ENCODE measurements at regions not wholly inside any gene's neighbourhood (a gene's known extent, or its start where the extent isn't known, plus 50 kb on each side); places are given as distances from the start of the nearest gene placed in this dataset.

GRCh38 chr2:138121666-138122661 is 157.7 kb downstream of the HNMT start:
- no peak overlapping the region for H3K27ac Mint-ChIP-seq
- no peaks in the 10 kb centered on the region for H3K27me3 Mint-ChIP-seq
- H3K4me1 Mint-ChIP-seq = no peaks in the 10 kb centered on the region

GRCh38 chr2:138122891-138123290 is 158.6 kb downstream of the HNMT start:
- H3K9me3 Mint-ChIP-seq = no peaks in the 10 kb centered on the region
- no peak overlapping the region for H3K4me3 Mint-ChIP-seq
- no peaks in the 10 kb centered on the region for H3K4me1 Mint-ChIP-seq
- no peaks in the 10 kb centered on the region for H3K27me3 Mint-ChIP-seq
- H3K27ac Mint-ChIP-seq = no peak overlapping the region
- no peak for ATAC-seq
- H3K36me3 Mint-ChIP-seq = no peaks in the 10 kb centered on the region

More at GRCh38 chr2:138121666-138122661, 157.7 kb downstream of the HNMT start:
- no peak for ATAC-seq
- no peak overlapping the region for H3K4me3 Mint-ChIP-seq
- H3K36me3 Mint-ChIP-seq = no peaks in the 10 kb centered on the region
- no peaks in the 10 kb centered on the region for H3K9me3 Mint-ChIP-seq

GRCh38 chr2:138123741-138124140 is 159.5 kb downstream of the HNMT start:
- H3K27ac Mint-ChIP-seq = no peak overlapping the region
- H3K4me1 Mint-ChIP-seq = no peaks in the 10 kb centered on the region
- H3K27me3 Mint-ChIP-seq = no peaks in the 10 kb centered on the region
- H3K4me3 Mint-ChIP-seq = no peak overlapping the region
- no peaks in the 10 kb centered on the region for H3K9me3 Mint-ChIP-seq
- H3K36me3 Mint-ChIP-seq = no peaks in the 10 kb centered on the region
- ATAC-seq = no peak

- Mint-ChIP-seq H3K27me3 (no peaks in the 10 kb centered on the region), H3K4me3 (no peak overlapping the region), H3K27ac (no peak overlapping the region), H3K4me1 (no peaks in the 10 kb centered on the region), H3K9me3 (no peaks in the 10 kb centered on the region), H3K36me3 (no peaks in the 10 kb centered on the region)
- no peak for ATAC-seq
Observed at GRCh38 chr2:138124521-138124920, 160.2 kb downstream of the HNMT start.

GRCh38 chr2:138125306-138126288 is 161.3 kb downstream of the HNMT start:
- Mint-ChIP-seq H3K4me1 (no peaks in the 10 kb centered on the region), H3K27me3 (no peaks in the 10 kb centered on the region), H3K4me3 (no peak overlapping the region), H3K27ac (no peak overlapping the region), H3K9me3 (no peaks in the 10 kb centered on the region), H3K36me3 (no peaks in the 10 kb centered on the region)
- ATAC-seq = no peak

GRCh38 chr2:138132108-138132507 is 167.8 kb downstream of the HNMT start:
- H3K36me3 Mint-ChIP-seq = no peaks in the 10 kb centered on the region
- H3K4me1 Mint-ChIP-seq = no peaks in the 10 kb centered on the region
- no peak overlapping the region for H3K4me3 Mint-ChIP-seq
- no peaks in the 10 kb centered on the region for H3K9me3 Mint-ChIP-seq
- no peak overlapping the region for H3K27ac Mint-ChIP-seq
- no peak for ATAC-seq
- no peaks in the 10 kb centered on the region for H3K27me3 Mint-ChIP-seq

- Mint-ChIP-seq H3K9me3 (no peaks in the 10 kb centered on the region), H3K27me3 (no peaks in the 10 kb centered on the region), H3K4me3 (no peak overlapping the region), H3K27ac (no peak overlapping the region), H3K4me1 (no peaks in the 10 kb centered on the region), H3K36me3 (no peaks in the 10 kb centered on the region)
- no peak for ATAC-seq
Observed at GRCh38 chr2:138137949-138138348, 173.7 kb downstream of the HNMT start.

- H3K36me3 Mint-ChIP-seq = peaks cover 9% of the 10 kb centered on the region
- no peaks in the 10 kb centered on the region for H3K9me3 Mint-ChIP-seq
- H3K4me3 Mint-ChIP-seq = no peak overlapping the region
- no peaks in the 10 kb centered on the region for H3K4me1 Mint-ChIP-seq
- ATAC-seq = no peak
- H3K27ac Mint-ChIP-seq = no peak overlapping the region
- no peaks in the 10 kb centered on the region for H3K27me3 Mint-ChIP-seq
Observed at GRCh38 chr2:138147796-138148195, 183.5 kb downstream of the HNMT start.

GRCh38 chr2:138155304-138155703 is 191.0 kb downstream of the HNMT start:
- no peak overlapping the region for H3K27ac Mint-ChIP-seq

GRCh38 chr2:138157372-138157771 is 193.1 kb downstream of the HNMT start:
- H3K27me3 Mint-ChIP-seq = no peaks in the 10 kb centered on the region
- no peak overlapping the region for H3K4me3 Mint-ChIP-seq
- no peak for ATAC-seq
- H3K36me3 Mint-ChIP-seq = peaks cover 3% of the 10 kb centered on the region
- no peaks in the 10 kb centered on the region for H3K9me3 Mint-ChIP-seq
- no peaks in the 10 kb centered on the region for H3K4me1 Mint-ChIP-seq
- no peak overlapping the region for H3K27ac Mint-ChIP-seq

More at GRCh38 chr2:138155304-138155703, 191.0 kb downstream of the HNMT start:
- Mint-ChIP-seq H3K27me3 (no peaks in the 10 kb centered on the region), H3K9me3 (no peaks in the 10 kb centered on the region), H3K4me1 (no peaks in the 10 kb centered on the region), H3K36me3 (peaks cover 9% of the 10 kb centered on the region), H3K4me3 (no peak overlapping the region)
- no peak for ATAC-seq

GRCh38 chr2:138170485-138170884 is 206.2 kb downstream of the HNMT start:
- Mint-ChIP-seq H3K36me3 (no peaks in the 10 kb centered on the region), H3K9me3 (peaks cover 12% of the 10 kb centered on the region), H3K27ac (no peak overlapping the region), H3K4me1 (no peaks in the 10 kb centered on the region), H3K27me3 (no peaks in the 10 kb centered on the region), H3K4me3 (no peak overlapping the region)
- ATAC-seq = no peak

- ATAC-seq = no peak
- no peaks in the 10 kb centered on the region for H3K27me3 Mint-ChIP-seq
- H3K4me1 Mint-ChIP-seq = no peaks in the 10 kb centered on the region
- H3K36me3 Mint-ChIP-seq = no peaks in the 10 kb centered on the region
- H3K4me3 Mint-ChIP-seq = no peak overlapping the region
- peaks cover 10% of the 10 kb centered on the region for H3K9me3 Mint-ChIP-seq
- no peak overlapping the region for H3K27ac Mint-ChIP-seq
Observed at GRCh38 chr2:138171244-138171643, 207.0 kb downstream of the HNMT start.

GRCh38 chr2:138175066-138175465 is 210.8 kb downstream of the HNMT start:
- H3K27me3 Mint-ChIP-seq = no peaks in the 10 kb centered on the region

GRCh38 chr2:138176862-138177439 is 212.7 kb downstream of the HNMT start:
- H3K27me3 Mint-ChIP-seq = no peaks in the 10 kb centered on the region
- ATAC-seq = no peak
- H3K36me3 Mint-ChIP-seq = no peaks in the 10 kb centered on the region
- H3K4me3 Mint-ChIP-seq = no peak overlapping the region
- no peaks in the 10 kb centered on the region for H3K4me1 Mint-ChIP-seq
- peaks cover 2% of the 10 kb centered on the region for H3K9me3 Mint-ChIP-seq
- H3K27ac Mint-ChIP-seq = no peak overlapping the region

More at GRCh38 chr2:138175066-138175465, 210.8 kb downstream of the HNMT start:
- H3K9me3 Mint-ChIP-seq = peaks cover 2% of the 10 kb centered on the region
- no peak overlapping the region for H3K27ac Mint-ChIP-seq
- no peak overlapping the region for H3K4me3 Mint-ChIP-seq
- ATAC-seq = no peak
- H3K4me1 Mint-ChIP-seq = no peaks in the 10 kb centered on the region
- H3K36me3 Mint-ChIP-seq = no peaks in the 10 kb centered on the region

GRCh38 chr2:138177693-138178092 is 213.4 kb downstream of the HNMT start:
- H3K27me3 Mint-ChIP-seq = no peaks in the 10 kb centered on the region
- no peaks in the 10 kb centered on the region for H3K36me3 Mint-ChIP-seq
- H3K4me1 Mint-ChIP-seq = no peaks in the 10 kb centered on the region
- H3K4me3 Mint-ChIP-seq = no peak overlapping the region
- no peak for ATAC-seq
- peaks cover 2% of the 10 kb centered on the region for H3K9me3 Mint-ChIP-seq
- no peak overlapping the region for H3K27ac Mint-ChIP-seq

Measured in stimulated activated memory B cell treated with anti-CD40 and anti-IgM and Interleukin-4, amounts not matched to agents 10 μg/mL and 1 μg/mL and 100 μg/mL, for 72 hours (primary cell).